K562 (cell line): ENCODE measurements at regions not wholly inside any gene's neighbourhood (a gene's known extent, or its start where the extent isn't known, plus 50 kb on each side); places are given as distances from the start of the nearest gene placed in this dataset.

Experiments
- FOXA3 ChIP-seq, 2 experiments: fragments of 450-650 bp in 1 of 2; sonication (generic) in 1 of 2; formaldehyde crosslinking; IDR thresholded peaks in 1 of 2; conservative IDR thresholded peaks in 1 of 2; 2 replicates each; pipeline versions ENCODE4 v1.4.0 to v1.8.0; 2020 to 2022; ENCODE audit warnings: mild to moderate bottlenecking in 2 of 2, missing genetic modification reagents in 1 of 2
- MAFF ChIP-seq: IDR thresholded peaks from 2 replicates; pipeline ENCODE4 v1.6.1; 2012; ENCODE audit warnings: low read length, improper control_type of control experiment
- MGA ChIP-seq: fragments of 450-650 bp; IDR thresholded peaks from 2 replicates; pipeline ENCODE4 v1.6.1; 2016; ENCODE audit warnings: mild to moderate bottlenecking, moderate library complexity
- TF ChIP-seq, protein P1 (sequence below): fragments of 450-650 bp; IDR thresholded peaks from 2 replicates; pipeline ENCODE4 v1.6.1; 2018; ENCODE audit not compliant: partially characterized antibody

DNA sequence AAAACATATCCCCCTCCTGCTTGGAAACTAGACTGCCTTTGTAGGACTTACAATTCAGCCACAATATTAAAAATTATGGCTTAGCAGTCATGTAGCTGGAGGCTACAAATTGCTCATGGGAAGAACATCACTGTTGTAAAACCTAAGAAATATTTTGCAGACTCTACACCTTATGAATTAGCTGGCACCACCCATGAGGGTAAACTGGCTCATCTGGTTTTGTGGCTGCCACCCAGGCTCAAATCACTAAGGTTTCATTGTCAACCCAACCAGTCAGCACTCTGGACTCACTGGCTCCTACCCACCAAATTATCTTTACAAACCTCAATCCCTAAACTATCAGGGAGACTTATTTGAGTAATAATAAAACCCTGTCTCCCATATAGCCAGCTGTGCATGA, 100.7 kb upstream of the OLFM3 start (continued):
- no peak for TF ChIP-seq MGA
- no peak for TF ChIP-seq MAFF
- TF ChIP-seq, protein P1, sequence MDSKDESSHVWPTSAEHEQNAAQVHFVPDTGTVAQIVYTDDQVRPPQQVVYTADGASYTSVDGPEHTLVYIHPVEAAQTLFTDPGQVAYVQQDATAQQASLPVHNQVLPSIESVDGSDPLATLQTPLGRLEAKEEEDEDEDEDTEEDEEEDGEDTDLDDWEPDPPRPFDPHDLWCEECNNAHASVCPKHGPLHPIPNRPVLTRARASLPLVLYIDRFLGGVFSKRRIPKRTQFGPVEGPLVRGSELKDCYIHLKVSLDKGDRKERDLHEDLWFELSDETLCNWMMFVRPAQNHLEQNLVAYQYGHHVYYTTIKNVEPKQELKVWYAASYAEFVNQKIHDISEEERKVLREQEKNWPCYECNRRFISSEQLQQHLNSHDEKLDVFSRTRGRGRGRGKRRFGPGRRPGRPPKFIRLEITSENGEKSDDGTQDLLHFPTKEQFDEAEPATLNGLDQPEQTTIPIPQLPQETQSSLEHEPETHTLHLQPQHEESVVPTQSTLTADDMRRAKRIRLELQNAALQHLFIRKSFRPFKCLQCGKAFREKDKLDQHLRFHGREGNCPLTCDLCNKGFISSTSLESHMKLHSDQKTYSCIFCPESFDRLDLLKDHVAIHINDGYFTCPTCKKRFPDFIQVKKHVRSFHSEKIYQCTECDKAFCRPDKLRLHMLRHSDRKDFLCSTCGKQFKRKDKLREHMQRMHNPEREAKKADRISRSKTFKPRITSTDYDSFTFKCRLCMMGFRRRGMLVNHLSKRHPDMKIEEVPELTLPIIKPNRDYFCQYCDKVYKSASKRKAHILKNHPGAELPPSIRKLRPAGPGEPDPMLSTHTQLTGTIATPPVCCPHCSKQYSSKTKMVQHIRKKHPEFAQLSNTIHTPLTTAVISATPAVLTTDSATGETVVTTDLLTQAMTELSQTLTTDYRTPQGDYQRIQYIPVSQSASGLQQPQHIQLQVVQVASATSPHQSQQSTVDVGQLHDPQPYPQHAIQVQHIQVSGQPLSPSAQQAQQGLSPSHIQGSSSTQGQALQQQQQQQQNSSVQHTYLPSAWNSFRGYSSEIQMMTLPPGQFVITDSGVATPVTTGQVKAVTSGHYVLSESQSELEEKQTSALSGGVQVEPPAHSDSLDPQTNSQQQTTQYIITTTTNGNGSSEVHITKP = no peak
- no peak for TF ChIP-seq FOXA3 (CRISPR knock-in tag; conservative IDR thresholded peaks at IDR 0.05 in 1 of 2, IDR thresholded peaks at IDR 0.05 in 1 of 2)
